ENCODE measurements at regions not wholly inside any gene's neighbourhood (a gene's known extent, or its start where the extent isn't known, plus 50 kb on each side); places are given as distances from the start of the nearest gene placed in this dataset.

GRCh38 chr6:90918361-90918760 is 331.5 kb upstream of the MAP3K7 start:
- TF ChIP-seq POLR2A (IDR thresholded peaks at IDR 0.05) (no peak), CTCF (IDR thresholded peaks at IDR 0.05) (no peak)
